NT2/D1 (cell line): ENCODE measurements at regions not wholly inside any gene's neighbourhood (a gene's known extent, or its start where the extent isn't known, plus 50 kb on each side); places are given as distances from the start of the nearest gene placed in this dataset.

Experiments
- SUZ12 ChIP-seq: IDR thresholded peaks from 2 replicates; pipeline ENCODE4 v1.6.1; 2011; ENCODE audit not compliant: insufficient read length, insufficient read depth; ENCODE audit errors: extremely low read depth
- YY1 ChIP-seq: IDR thresholded peaks from 2 replicates; pipeline ENCODE4 v1.6.1; 2011; ENCODE audit not compliant: insufficient read length, insufficient read depth
- ZNF274 ChIP-seq: IDR thresholded peaks from 2 replicates; pipeline ENCODE4 v1.6.1; 2011; ENCODE audit warnings: mild to moderate bottlenecking, low read depth, low read length

DNA sequence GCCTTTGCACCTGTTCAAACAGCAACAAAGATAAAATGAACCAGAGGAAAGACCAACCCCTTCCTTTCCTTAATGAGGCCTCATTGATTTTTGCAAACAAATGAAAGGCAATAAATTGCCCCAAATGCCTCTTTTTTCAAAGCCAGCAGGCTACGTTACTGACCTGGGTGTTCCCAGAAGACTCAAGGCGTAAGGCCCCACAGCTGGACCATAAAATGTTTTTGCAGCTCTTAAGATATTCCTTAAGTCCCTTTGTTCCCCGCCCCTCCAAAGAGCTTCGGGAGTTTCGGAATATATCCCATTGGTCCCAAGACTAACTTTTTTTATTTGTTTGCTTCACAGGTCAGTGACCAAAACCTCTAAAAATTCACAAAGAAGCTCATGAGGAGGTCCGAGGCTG, 462.9 kb upstream of the PRICKLE1 start:
- TF ChIP-seq YY1: no peak
- no peak for TF ChIP-seq ZNF274
- TF ChIP-seq SUZ12: no peak
